ENCODE measurements at regions not wholly inside any gene's neighbourhood (a gene's known extent, or its start where the extent isn't known, plus 50 kb on each side); places are given as distances from the start of the nearest gene placed in this dataset.

GRCh38 chr6:134707342-134708031 is 242.4 kb downstream of the ALDH8A1 start:
- TF ChIP-seq POLR2A (IDR thresholded peaks at IDR 0.05) (no peak), CTCF (IDR thresholded peaks at IDR 0.05) (no peak)

All from adrenal gland (tissue), 5 donors.